Endothelial cell of umbilical vein (primary cell): ENCODE measurements at regions not wholly inside any gene's neighbourhood (a gene's known extent, or its start where the extent isn't known, plus 50 kb on each side); places are given as distances from the start of the nearest gene placed in this dataset.

ENCODE experiments used
- BruUV-seq: library from RNA; stranded (reverse); fragments of 400-500 nt; replicated peaks from 2 replicates; lab custom pipeline; 2021; lab: Mats Ljungman, UMichigan
- CTCF ChIA-PET: fragments of 300-600, 350-600 bp; sonication (Branson Sonifier 250); formaldehyde crosslinking; loops from one replicate; lab custom pipeline; 2021; ENCODE audit warnings: antibody characterized with exemption, inconsistent platforms; lab: Charles Lee
- POLR2A ChIA-PET: fragments of 300-600, 350-600 bp; sonication (Branson Sonifier 250); formaldehyde crosslinking; loops from one replicate; lab custom pipeline; 2021; ENCODE audit warnings: antibody characterized with exemption, inconsistent platforms; lab: Charles Lee
- DNase-seq: peaks from one replicate; pipeline ENCODE4 v3.0.0-alpha.2; 2011; ENCODE audit warnings: low read depth, low spot score
- FAIRE-seq: peaks from 2 replicates; lab custom pipeline; 2011; peaks lifted over from hg19 to GRCh38; lab: Jason Lieb, UNC
- H2AFZ ChIP-seq: 2 replicates; pipeline ENCODE4 v1.6.0; 2012; ENCODE audit warnings: low read depth, low read length, control low read depth, inconsistent platforms
- H3K27ac ChIP-seq: 2 replicates; pipeline ENCODE4 v1.5.1; 2011; ENCODE audit warnings: low read depth, mild to moderate bottlenecking, control low read depth, low read length, moderate library complexity; ENCODE audit not compliant: insufficient read depth
- H3K27me3 ChIP-seq, 2 experiments: 2 replicates each; pipeline versions ENCODE4 v1.6.0 to v1.6.1; 2011; ENCODE audit warnings: low read length in 2 of 2, mixed read lengths in 1 of 2; ENCODE audit not compliant: control insufficient read depth in 2 of 2, insufficient read depth in 2 of 2
- H3K36me3 ChIP-seq, 2 experiments: 2 replicates in 1 of 2; 3 replicates in 1 of 2; pipeline ENCODE4 v1.5.1; 2011; ENCODE audit warnings: low read length in 2 of 2, mild to moderate bottlenecking in 1 of 2, moderate library complexity in 1 of 2; ENCODE audit not compliant: control insufficient read depth in 2 of 2, insufficient read depth in 2 of 2; ENCODE audit errors: extremely low read depth in 1 of 2
- H3K4me1 ChIP-seq: 3 replicates; pipeline ENCODE4 v1.5.1; 2011; ENCODE audit warnings: mild to moderate bottlenecking, low read length; ENCODE audit not compliant: control insufficient read depth, insufficient read depth; ENCODE audit errors: extremely low read depth
- H3K4me2 ChIP-seq: 2 replicates; pipeline ENCODE4 v1.6.1; 2011; ENCODE audit warnings: low read length, control low read depth, mixed read lengths; ENCODE audit not compliant: insufficient read depth
- H3K4me3 ChIP-seq, 3 experiments: fragments of 200-600 bp in 1 of 3; sonication (generic), shearing (Covaris generic) in 1 of 3; replicated peaks in 1 of 3; 2 replicates each; pipeline ENCODE4 v1.5.1; 2011 to 2016; ENCODE audit warnings: control low read depth in 3 of 3, low read length in 3 of 3, mild to moderate bottlenecking in 2 of 3, inconsistent platforms in 1 of 3, low read depth in 1 of 3, moderate library complexity in 1 of 3; ENCODE audit not compliant: insufficient read depth in 1 of 3
- H3K79me2 ChIP-seq: 2 replicates; pipeline ENCODE4 v1.6.0; 2012; ENCODE audit warnings: low read length, inconsistent platforms; ENCODE audit not compliant: control insufficient read depth, insufficient read depth
- H3K9ac ChIP-seq: replicated peaks from 2 replicates; pipeline ENCODE3; 2011; ENCODE audit warnings: low read length, control low read depth; ENCODE audit not compliant: insufficient read depth; ENCODE audit errors: extremely low read depth
- H3K9me1 ChIP-seq: replicated peaks from 3 replicates; pipeline ENCODE4 v1.6.0; 2011; ENCODE audit warnings: mild to moderate bottlenecking, low read length; ENCODE audit not compliant: control insufficient read depth, insufficient read depth; ENCODE audit errors: extremely low read depth
- H3K9me3 ChIP-seq: replicated peaks from 2 replicates; pipeline ENCODE4 v1.5.1; 2012; ENCODE audit warnings: low read length, inconsistent platforms; ENCODE audit not compliant: control insufficient read depth, insufficient read depth
- H4K20me1 ChIP-seq: replicated peaks from 2 replicates; pipeline ENCODE3; 2011; ENCODE audit warnings: mild to moderate bottlenecking, low read length; ENCODE audit not compliant: control insufficient read depth, insufficient read depth; ENCODE audit errors: extremely low read depth
- EZH2 ChIP-seq: IDR thresholded peaks from 2 replicates; pipeline ENCODE4 v1.6.1; 2012; ENCODE audit warnings: borderline replicate concordance, low read depth, mild to moderate bottlenecking, moderate library complexity, low read length, inconsistent platforms; ENCODE audit not compliant: severe bottlenecking
- GATA2 ChIP-seq: IDR thresholded peaks from 2 replicates; pipeline ENCODE4 v1.7.0; 2011; ENCODE audit warnings: low read depth, mild to moderate bottlenecking, moderate library complexity, mixed read lengths, low read length; ENCODE audit not compliant: insufficient read length, insufficient read depth
- MYC ChIP-seq: IDR thresholded peaks from one replicate; pipeline ENCODE4 v1.6.1; 2011; ENCODE audit warnings: mild to moderate bottlenecking, low read depth, low read length
- POLR2A ChIP-seq: IDR thresholded peaks from 2 replicates; pipeline ENCODE4 v1.6.1; 2012; ENCODE audit warnings: low read depth, mild to moderate bottlenecking, control low read depth, low read length
- dilution Hi-C: fragments of 300-500 bp; cut with MboI; formaldehyde crosslinking; loops from one replicate; pipeline ENCODE4 v1.15.0; 2019; ENCODE audit warnings: low sequenced_read_pairs; ENCODE audit not compliant: extremely low pct_ligation_motif_present
- intact Hi-C: fragments of 100-400 bp; cut with micrococcal nuclease; formaldehyde crosslinking; loops from one replicate; pipeline ENCODE4 v1.10.0; 2022
- TF ChIP-seq, protein P1 (sequence below): IDR thresholded peaks from 2 replicates; pipeline ENCODE4 v1.6.1; 2011; ENCODE audit not compliant: insufficient read depth, insufficient read length
- TF ChIP-seq, protein P2 (sequence below), 2 donors: IDR thresholded peaks; 1 replicate in 1 of 2; 2 replicates in 1 of 2; pipeline ENCODE4 v1.5.1; 2011; ENCODE audit warnings: low read length in 2 of 2, mild to moderate bottlenecking in 2 of 2, moderate library complexity in 2 of 2, control low read depth in 1 of 2, inconsistent platforms in 1 of 2, low read depth in 1 of 2; ENCODE audit not compliant: insufficient read depth in 1 of 2; ENCODE audit errors: extremely low read depth in 1 of 2

DNA sequence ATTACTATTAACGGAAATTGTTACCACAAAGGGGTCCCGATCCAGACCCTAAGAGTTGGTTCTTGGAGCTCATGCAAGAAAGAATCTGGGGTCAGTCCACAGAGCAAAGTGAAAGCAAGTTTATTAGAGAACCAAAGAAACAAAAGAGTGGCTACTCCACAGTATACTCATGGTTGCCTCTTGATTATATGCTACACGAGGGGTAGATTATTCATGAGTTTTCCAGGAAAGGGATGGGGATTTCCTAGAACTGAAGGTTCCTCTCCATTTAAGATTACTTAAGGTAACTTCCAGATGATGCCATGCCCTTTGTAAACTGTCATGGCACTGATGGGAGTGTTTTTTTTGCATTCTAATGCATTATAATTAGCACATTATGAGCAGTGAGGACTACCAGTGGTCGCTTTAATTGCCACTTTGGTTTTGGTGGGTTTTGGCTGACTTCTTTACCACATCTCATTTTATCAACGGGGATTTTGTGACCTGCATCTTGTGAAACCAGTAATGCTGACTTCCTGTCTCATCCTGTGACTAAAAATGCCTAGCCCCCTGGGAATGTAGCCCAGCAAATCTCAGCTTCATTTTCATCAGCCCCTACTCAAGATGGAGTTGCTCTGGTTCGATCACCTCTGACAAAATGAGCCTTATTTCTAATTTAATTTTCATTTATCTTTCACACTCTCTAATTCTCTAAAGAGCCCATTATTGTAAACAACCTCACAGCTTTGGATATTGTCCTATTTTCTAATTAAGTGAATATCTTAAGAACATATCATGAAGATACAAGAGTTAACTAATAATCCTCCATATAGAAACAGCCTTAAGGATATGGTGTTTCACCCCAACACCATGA is 336.3 kb downstream of the RASEF start:
- no peaks in the 10 kb centered on the region for H3K9me1 ChIP-seq
- no peak overlapping the region for H2AFZ ChIP-seq
- peaks cover 3% of the 10 kb centered on the region for H3K9me3 ChIP-seq
- H3K4me3 ChIP-seq, result no peak overlapping the region
- no peak overlapping the region for H3K9ac ChIP-seq
- no peaks in the 10 kb centered on the region for H3K4me1 ChIP-seq
- DNase-seq, result no peak
- dilution Hi-C loops, result no loop called here
- H4K20me1 ChIP-seq, result no peaks in the 10 kb centered on the region
- H3K36me3 ChIP-seq, result no peaks in the 10 kb centered on the region
- intact Hi-C loops, result no loop called here
- H3K27me3 ChIP-seq, result no peaks in the 10 kb centered on the region
- H3K4me2 ChIP-seq, result no peak overlapping the region
- TF ChIP-seq EZH2 (no peak), MYC (no peak), POLR2A (no peak), GATA2 (no peak)
- TF ChIP-seq, protein P1, sequence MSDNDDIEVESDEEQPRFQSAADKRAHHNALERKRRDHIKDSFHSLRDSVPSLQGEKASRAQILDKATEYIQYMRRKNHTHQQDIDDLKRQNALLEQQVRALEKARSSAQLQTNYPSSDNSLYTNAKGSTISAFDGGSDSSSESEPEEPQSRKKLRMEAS, result no peak
- TF ChIP-seq, protein P2, sequence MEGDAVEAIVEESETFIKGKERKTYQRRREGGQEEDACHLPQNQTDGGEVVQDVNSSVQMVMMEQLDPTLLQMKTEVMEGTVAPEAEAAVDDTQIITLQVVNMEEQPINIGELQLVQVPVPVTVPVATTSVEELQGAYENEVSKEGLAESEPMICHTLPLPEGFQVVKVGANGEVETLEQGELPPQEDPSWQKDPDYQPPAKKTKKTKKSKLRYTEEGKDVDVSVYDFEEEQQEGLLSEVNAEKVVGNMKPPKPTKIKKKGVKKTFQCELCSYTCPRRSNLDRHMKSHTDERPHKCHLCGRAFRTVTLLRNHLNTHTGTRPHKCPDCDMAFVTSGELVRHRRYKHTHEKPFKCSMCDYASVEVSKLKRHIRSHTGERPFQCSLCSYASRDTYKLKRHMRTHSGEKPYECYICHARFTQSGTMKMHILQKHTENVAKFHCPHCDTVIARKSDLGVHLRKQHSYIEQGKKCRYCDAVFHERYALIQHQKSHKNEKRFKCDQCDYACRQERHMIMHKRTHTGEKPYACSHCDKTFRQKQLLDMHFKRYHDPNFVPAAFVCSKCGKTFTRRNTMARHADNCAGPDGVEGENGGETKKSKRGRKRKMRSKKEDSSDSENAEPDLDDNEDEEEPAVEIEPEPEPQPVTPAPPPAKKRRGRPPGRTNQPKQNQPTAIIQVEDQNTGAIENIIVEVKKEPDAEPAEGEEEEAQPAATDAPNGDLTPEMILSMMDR (IDR thresholded peaks at IDR 0.05; ENCODE audit: extremely low read depth in 1 of 2, insufficient read depth in 1 of 2, low read depth in 1 of 2, low read length in 2 of 2), result no peak
- H3K27ac ChIP-seq, result no peak overlapping the region
- no peaks in the 10 kb centered on the region for H3K79me2 ChIP-seq
- no TSS peak for BruUV-seq
- ChIA-PET POLR2A (no interaction called here), CTCF (no interaction called here)
- peak; percentile 42 for FAIRE-seq
